ENCODE measurements at regions not wholly inside any gene's neighbourhood (a gene's known extent, or its start where the extent isn't known, plus 50 kb on each side); places are given as distances from the start of the nearest gene placed in this dataset.
"Not testable (repeated sequence)": the region's sequence is repeated elsewhere in the genome, so short reads cannot be mapped to it uniquely, and the experiment has no call there.

- WGBS, 2 donors = 82 to 96% methylated on average over 2 of the region's 2 CpGs
- not testable (repeated sequence) for H3K4me1 ChIP-seq
Measured at GRCh38 chr22:38375784-38376183, 58.6 kb upstream of the CSNK1E start.

GRCh38 chr22:38375005-38375404, 57.8 kb upstream of the CSNK1E start:
- H3K4me1 ChIP-seq; H3K27me3 ChIP-seq; H3K27ac ChIP-seq; H3K9me3 ChIP-seq; intact Hi-C loops (cut with DNase I); DNase-seq; H3K4me3 ChIP-seq: not testable (repeated sequence)
- H3K36me3 ChIP-seq = peaks cover 0 to 31% (median 0%) of the 10 kb centered on the region in 3 donors

More at GRCh38 chr22:38375784-38376183, 58.6 kb upstream of the CSNK1E start:
- peaks cover 0 to 36% (median 0%) of the 10 kb centered on the region in 3 donors for H3K36me3 ChIP-seq
- H3K9me3 ChIP-seq; DNase-seq; H3K27ac ChIP-seq; H3K27me3 ChIP-seq; intact Hi-C loops (cut with DNase I); H3K4me3 ChIP-seq: not testable (repeated sequence)

- H3K9me3 ChIP-seq; H3K27me3 ChIP-seq; H3K4me1 ChIP-seq; H3K4me3 ChIP-seq; H3K27ac ChIP-seq; intact Hi-C loops (cut with DNase I); DNase-seq: not testable (repeated sequence)
- peaks cover 0 to 26% (median 0%) of the 10 kb centered on the region in 3 donors for H3K36me3 ChIP-seq
- 40% methylated on average over 2 of the region's 3 CpGs; no CpG with 5 or more reads in 1 of the 2 donors for WGBS, 2 donors
Measured at GRCh38 chr22:38374433-38374831, 57.2 kb upstream of the CSNK1E start.

GRCh38 chr22:38373783-38374432, 56.7 kb upstream of the CSNK1E start:
- H3K27ac ChIP-seq; H3K9me3 ChIP-seq; H3K4me1 ChIP-seq; H3K4me3 ChIP-seq; intact Hi-C loops (cut with DNase I); H3K27me3 ChIP-seq; DNase-seq: not testable (repeated sequence)
- 94 to 100% methylated on average over 1 to 2 of the region's 5 CpGs for WGBS, 2 donors
- H3K36me3 ChIP-seq = peaks cover 0 to 23% (median 0%) of the 10 kb centered on the region in 3 donors

GRCh38 chr22:38372665-38373064, 55.4 kb upstream of the CSNK1E start:
- H3K27me3 ChIP-seq; DNase-seq; intact Hi-C loops (cut with DNase I); H3K4me3 ChIP-seq; H3K9me3 ChIP-seq; H3K27ac ChIP-seq: not testable (repeated sequence)
- WGBS, 2 donors = 76 to 95% methylated on average over 4 of the region's 4 CpGs
- Histone ChIP-seq H3K36me3 (peaks cover 0 to 14% (median 0%) of the 10 kb centered on the region in 3 donors), H3K4me1 (peaks cover 0 to 10% (median 0%) of the 10 kb centered on the region in 3 donors)

GRCh38 chr22:38370490-38370889, 53.3 kb upstream of the CSNK1E start:
- H3K4me1 ChIP-seq = peaks cover 0 to 10% (median 0%) of the 10 kb centered on the region in 3 donors
- H3K27me3 ChIP-seq; H3K4me3 ChIP-seq; H3K9me3 ChIP-seq; DNase-seq; intact Hi-C loops (cut with DNase I); H3K27ac ChIP-seq; H3K36me3 ChIP-seq: not testable (repeated sequence)
- 81 to 100% methylated on average over 1 to 2 of the region's 3 CpGs for WGBS, 2 donors

- WGBS, 2 donors = 41 to 44% methylated on average over 1 of the region's 2 CpGs
- intact Hi-C loops (cut with DNase I); H3K27me3 ChIP-seq; H3K9me3 ChIP-seq; DNase-seq; H3K4me3 ChIP-seq; H3K36me3 ChIP-seq: not testable (repeated sequence)
- H3K27ac ChIP-seq = peak overlapping the region in 1 of 4 donors; percentile 6
- peaks cover 0 to 10% (median 0%) of the 10 kb centered on the region in 3 donors for H3K4me1 ChIP-seq
Measured at GRCh38 chr22:38369132-38369531, 51.9 kb upstream of the CSNK1E start.

Measured in esophagus squamous epithelium (tissue), 5 donors.